ENCODE measurements at regions not wholly inside any gene's neighbourhood (a gene's known extent, or its start where the extent isn't known, plus 50 kb on each side); places are given as distances from the start of the nearest gene placed in this dataset.

- ATAC-seq (no peak), DNase-seq (no peak)
- Mint-ChIP-seq H3K36me3 (ENCODE audit: insufficient read depth) (no peaks in the 10 kb centered on the region), H3K27me3 (ENCODE audit: low read depth) (no peaks in the 10 kb centered on the region), H3K9me3 (peaks cover 30% of the 10 kb centered on the region), H3K4me1 (ENCODE audit: low read depth) (no peaks in the 10 kb centered on the region), H3K4me3 (no peak overlapping the region)
Measured at GRCh38 chr18:55838319-55838718, 250.3 kb upstream of the TCF4 start.

- DNase-seq (no peak), ATAC-seq (no peak)
- Mint-ChIP-seq H3K27me3 (ENCODE audit: low read depth) (no peaks in the 10 kb centered on the region), H3K4me1 (ENCODE audit: low read depth) (no peaks in the 10 kb centered on the region), H3K4me3 (no peak overlapping the region), H3K36me3 (ENCODE audit: insufficient read depth) (no peaks in the 10 kb centered on the region), H3K9me3 (peaks cover 20% of the 10 kb centered on the region)
Measured at GRCh38 chr18:55833543-55833942, 245.6 kb upstream of the TCF4 start.

GRCh38 chr18:55830544-55830943 is 242.6 kb upstream of the TCF4 start:
- no peak overlapping the region for H3K4me3 Mint-ChIP-seq
- H3K4me1 Mint-ChIP-seq (ENCODE audit: low read depth), result no peaks in the 10 kb centered on the region

GRCh38 chr18:55821219-55821618 is 233.2 kb upstream of the TCF4 start:
- H3K4me1 Mint-ChIP-seq (ENCODE audit: low read depth), result no peaks in the 10 kb centered on the region
- no peak for DNase-seq

More at GRCh38 chr18:55830544-55830943, 242.6 kb upstream of the TCF4 start:
- ATAC-seq, result no peak
- no peaks in the 10 kb centered on the region for H3K36me3 Mint-ChIP-seq (ENCODE audit: insufficient read depth)
- no peak for DNase-seq
- no peaks in the 10 kb centered on the region for H3K27me3 Mint-ChIP-seq (ENCODE audit: low read depth)
- H3K9me3 Mint-ChIP-seq, result peaks cover 20% of the 10 kb centered on the region

GRCh38 chr18:55819448-55819847 is 231.5 kb upstream of the TCF4 start:
- ATAC-seq, result no peak
- no peaks in the 10 kb centered on the region for H3K27me3 Mint-ChIP-seq (ENCODE audit: low read depth)
- no peaks in the 10 kb centered on the region for H3K4me1 Mint-ChIP-seq (ENCODE audit: low read depth)
- H3K4me3 Mint-ChIP-seq, result no peak overlapping the region
- no peak for DNase-seq
- no peaks in the 10 kb centered on the region for H3K36me3 Mint-ChIP-seq (ENCODE audit: insufficient read depth)
- peaks cover 7% of the 10 kb centered on the region for H3K9me3 Mint-ChIP-seq

More at GRCh38 chr18:55821219-55821618, 233.2 kb upstream of the TCF4 start:
- H3K4me3 Mint-ChIP-seq, result no peak overlapping the region
- no peaks in the 10 kb centered on the region for H3K27me3 Mint-ChIP-seq (ENCODE audit: low read depth)
- H3K9me3 Mint-ChIP-seq, result peaks cover 9% of the 10 kb centered on the region
- no peaks in the 10 kb centered on the region for H3K36me3 Mint-ChIP-seq (ENCODE audit: insufficient read depth)
- ATAC-seq, result no peak

- DNase-seq, result no peak
- Mint-ChIP-seq H3K4me3 (no peak overlapping the region), H3K36me3 (ENCODE audit: insufficient read depth) (no peaks in the 10 kb centered on the region), H3K4me1 (ENCODE audit: low read depth) (no peaks in the 10 kb centered on the region), H3K9me3 (peaks cover 7% of the 10 kb centered on the region), H3K27me3 (ENCODE audit: low read depth) (no peaks in the 10 kb centered on the region)
- no peak for ATAC-seq
Measured at GRCh38 chr18:55818284-55818683, 230.3 kb upstream of the TCF4 start.

- ATAC-seq (no peak), DNase-seq (no peak)
- Mint-ChIP-seq H3K36me3 (ENCODE audit: insufficient read depth) (no peaks in the 10 kb centered on the region), H3K9me3 (peaks cover under 1% of the 10 kb centered on the region), H3K27me3 (ENCODE audit: low read depth) (no peaks in the 10 kb centered on the region), H3K4me1 (ENCODE audit: low read depth) (no peaks in the 10 kb centered on the region), H3K4me3 (no peak overlapping the region)
Measured at GRCh38 chr18:55811925-55812324, 223.9 kb upstream of the TCF4 start.

GRCh38 chr18:55805666-55806065 is 217.7 kb upstream of the TCF4 start:
- no peaks in the 10 kb centered on the region for H3K4me1 Mint-ChIP-seq (ENCODE audit: low read depth)
- H3K27me3 Mint-ChIP-seq (ENCODE audit: low read depth), result no peaks in the 10 kb centered on the region
- ATAC-seq (no peak), DNase-seq (no peak)
- no peaks in the 10 kb centered on the region for H3K36me3 Mint-ChIP-seq (ENCODE audit: insufficient read depth)
- no peak overlapping the region for H3K4me3 Mint-ChIP-seq
- H3K9me3 Mint-ChIP-seq, result peaks cover 11% of the 10 kb centered on the region

GRCh38 chr18:55795101-55795669 is 207.2 kb upstream of the TCF4 start:
- no peak for ATAC-seq
- H3K4me1 Mint-ChIP-seq (ENCODE audit: low read depth), result no peaks in the 10 kb centered on the region
- DNase-seq, result no peak
- no peak overlapping the region for H3K4me3 Mint-ChIP-seq
- peaks cover 3% of the 10 kb centered on the region for H3K9me3 Mint-ChIP-seq
- H3K36me3 Mint-ChIP-seq (ENCODE audit: insufficient read depth), result no peaks in the 10 kb centered on the region
- H3K27me3 Mint-ChIP-seq (ENCODE audit: low read depth), result no peaks in the 10 kb centered on the region

- Mint-ChIP-seq H3K27me3 (ENCODE audit: low read depth) (no peaks in the 10 kb centered on the region), H3K9me3 (peaks cover 3% of the 10 kb centered on the region), H3K36me3 (ENCODE audit: insufficient read depth) (no peaks in the 10 kb centered on the region), H3K4me3 (no peak overlapping the region), H3K4me1 (ENCODE audit: low read depth) (no peaks in the 10 kb centered on the region)
- no peak for ATAC-seq
- no peak for DNase-seq
Measured at GRCh38 chr18:55794288-55795052, 206.5 kb upstream of the TCF4 start.

- DNase-seq (no peak), ATAC-seq (no peak)
- H3K4me3 Mint-ChIP-seq, result no peak overlapping the region
- H3K9me3 Mint-ChIP-seq, result peaks cover 7% of the 10 kb centered on the region
- no peaks in the 10 kb centered on the region for H3K36me3 Mint-ChIP-seq (ENCODE audit: insufficient read depth)
- no peaks in the 10 kb centered on the region for H3K4me1 Mint-ChIP-seq (ENCODE audit: low read depth)
- H3K27me3 Mint-ChIP-seq (ENCODE audit: low read depth), result no peaks in the 10 kb centered on the region
Measured at GRCh38 chr18:55790296-55790695, 202.3 kb upstream of the TCF4 start.

- H3K4me3 Mint-ChIP-seq, result no peak overlapping the region
- H3K4me1 Mint-ChIP-seq (ENCODE audit: low read depth), result no peaks in the 10 kb centered on the region
- no peaks in the 10 kb centered on the region for H3K36me3 Mint-ChIP-seq (ENCODE audit: insufficient read depth)
- no peak for DNase-seq
- peaks cover 7% of the 10 kb centered on the region for H3K9me3 Mint-ChIP-seq
- H3K27me3 Mint-ChIP-seq (ENCODE audit: low read depth), result peaks cover 7% of the 10 kb centered on the region
- ATAC-seq, result no peak
Measured at GRCh38 chr18:55787536-55788073, 199.6 kb upstream of the TCF4 start.

- no peaks in the 10 kb centered on the region for H3K36me3 Mint-ChIP-seq (ENCODE audit: insufficient read depth)
- peaks cover 5% of the 10 kb centered on the region for H3K9me3 Mint-ChIP-seq
- H3K4me1 Mint-ChIP-seq (ENCODE audit: low read depth), result no peaks in the 10 kb centered on the region
- peaks cover 9% of the 10 kb centered on the region for H3K27me3 Mint-ChIP-seq (ENCODE audit: low read depth)
- H3K4me3 Mint-ChIP-seq, result no peak overlapping the region
- DNase-seq (no peak), ATAC-seq (no peak)
Measured at GRCh38 chr18:55786651-55787272, 198.8 kb upstream of the TCF4 start.

GRCh38 chr18:55783921-55784320 is 195.9 kb upstream of the TCF4 start:
- peaks cover 6% of the 10 kb centered on the region for H3K4me1 Mint-ChIP-seq (ENCODE audit: low read depth)
- no peaks in the 10 kb centered on the region for H3K36me3 Mint-ChIP-seq (ENCODE audit: insufficient read depth)
- peaks cover 5% of the 10 kb centered on the region for H3K9me3 Mint-ChIP-seq
- peaks cover 32% of the 10 kb centered on the region for H3K27me3 Mint-ChIP-seq (ENCODE audit: low read depth)
- ATAC-seq (no peak), DNase-seq (no peak)
- no peak overlapping the region for H3K4me3 Mint-ChIP-seq
